HTR-8/SVneo (cell line): ENCODE measurements at regions not wholly inside any gene's neighbourhood (a gene's known extent, or its start where the extent isn't known, plus 50 kb on each side); places are given as distances from the start of the nearest gene placed in this dataset.
"Not testable (repeated sequence)": the region's sequence is repeated elsewhere in the genome, so short reads cannot be mapped to it uniquely, and the experiment has no call there.

Experiments
- DNase-seq: peaks from one replicate; pipeline ENCODE4 v3.0.0; 2011; ENCODE audit warnings: low spot score, mixed read lengths; ENCODE audit not compliant: insufficient read length
- FAIRE-seq: peaks from 2 replicates; lab custom pipeline; 2011; peaks lifted over from hg19 to GRCh38; lab: Jason Lieb, UNC

DNA sequence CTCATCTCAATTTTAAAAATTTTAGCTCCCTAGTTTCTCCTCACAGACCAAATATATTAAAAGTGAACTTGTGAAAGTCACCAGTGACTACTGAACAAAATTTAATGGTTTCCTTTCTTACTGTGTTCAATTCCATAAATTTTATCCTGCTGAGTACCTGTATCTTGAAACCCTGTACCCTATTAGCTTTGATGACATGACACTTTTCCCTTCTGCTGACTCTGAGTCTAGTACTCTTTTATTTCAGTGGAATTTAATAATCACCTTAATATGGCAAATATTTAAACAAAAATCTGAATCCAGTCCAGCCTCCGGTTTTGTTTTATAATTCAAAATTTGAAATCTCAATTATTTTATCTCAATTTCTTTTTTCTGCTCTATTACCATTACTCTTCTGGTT lies 203.1 kb upstream of the NUDT6 start:
- no peak for FAIRE-seq
- DNase-seq, result no peak

DNA sequence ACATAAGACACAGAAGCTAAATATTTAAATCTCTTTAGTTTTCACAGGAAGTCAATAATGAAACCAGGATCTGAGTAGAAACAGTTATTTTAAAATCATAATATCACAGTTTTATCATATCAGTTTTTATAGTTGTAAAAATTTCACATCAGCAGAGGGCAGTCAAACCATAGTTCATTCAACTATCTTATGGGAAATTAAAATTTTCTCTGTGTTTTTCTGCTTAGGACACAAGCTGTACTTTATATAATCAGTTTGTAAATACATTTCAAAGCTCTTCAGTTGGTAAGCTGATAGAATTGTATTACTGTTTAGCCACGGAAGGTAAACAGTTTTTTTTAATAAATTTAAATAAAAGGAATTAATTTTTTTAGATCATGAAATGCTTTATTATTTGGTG lies 204.8 kb upstream of the NUDT6 start:
- peak; percentile 12 for DNase-seq
- FAIRE-seq, result no peak

DNA sequence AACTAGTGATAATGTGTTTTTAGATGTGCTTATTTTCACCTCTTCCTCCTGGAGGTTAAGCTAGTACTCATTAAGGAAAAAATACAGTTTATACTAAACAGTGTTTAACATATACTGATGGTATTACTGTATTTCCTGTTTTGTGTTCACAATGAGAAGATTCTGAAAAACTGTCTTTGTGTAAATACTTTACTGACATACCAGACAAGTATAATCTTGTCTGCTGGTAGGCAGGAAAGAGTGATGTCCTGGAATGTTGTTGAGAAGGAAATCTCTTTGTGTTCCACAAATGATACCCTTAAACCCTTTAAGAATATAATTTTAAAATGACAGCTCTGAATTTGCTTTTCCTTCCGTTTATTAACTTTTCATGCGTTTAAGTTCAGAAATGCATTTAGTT lies 205.5 kb upstream of the NUDT6 start:
- DNase-seq (peak; percentile 55), FAIRE-seq (no peak)

DNA sequence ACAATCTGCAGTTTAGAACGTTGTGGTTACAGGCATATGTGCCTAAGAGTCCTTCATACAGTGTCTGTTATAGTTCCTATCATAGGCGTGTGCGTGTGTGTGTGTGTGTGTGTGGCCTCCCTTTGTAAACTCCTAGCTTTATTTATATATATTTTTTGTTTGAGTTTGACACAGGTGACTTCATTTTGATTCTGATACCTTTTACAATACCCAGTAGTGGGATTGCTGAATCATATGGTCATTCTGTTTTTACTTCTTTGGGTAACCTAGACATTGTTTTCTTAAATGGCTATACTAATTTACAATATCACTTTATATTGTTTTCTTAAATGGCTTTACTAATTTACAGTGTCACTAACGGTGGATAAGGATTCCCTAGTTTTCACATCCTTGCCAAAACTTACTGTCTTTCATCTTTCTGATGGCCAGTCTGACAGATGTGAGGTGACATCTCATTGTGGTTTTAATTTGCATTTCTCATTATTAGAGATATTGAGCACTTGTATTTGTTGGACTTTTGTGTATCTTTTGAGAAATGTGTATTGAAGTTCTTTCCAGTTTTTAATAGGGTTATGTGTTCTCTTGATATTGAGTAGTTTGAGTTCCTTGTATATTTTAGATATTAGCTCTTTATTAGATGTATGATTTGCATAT lies 211.1 kb upstream of the NUDT6 start:
- FAIRE-seq (no peak), DNase-seq (no peak)

DNA sequence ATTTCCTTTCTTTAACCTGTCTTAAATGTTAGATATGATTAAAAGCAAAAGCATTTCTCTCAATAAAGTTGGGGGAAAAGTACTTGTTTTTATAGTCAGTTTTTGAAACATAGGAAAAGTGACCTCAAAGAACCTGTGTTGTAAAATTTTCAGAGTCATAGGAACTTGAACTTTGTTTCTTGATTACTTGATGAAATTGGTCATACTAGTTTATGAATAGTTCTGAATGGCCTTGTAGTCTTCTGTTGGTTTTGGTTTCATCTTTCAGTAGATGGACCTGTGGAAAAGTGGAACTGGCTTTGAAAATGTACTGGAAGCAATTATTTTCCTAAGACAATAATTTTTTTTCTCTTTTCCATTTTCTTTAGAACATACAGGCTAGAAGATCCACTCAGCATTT lies 222.2 kb upstream of the NUDT6 start:
- FAIRE-seq (no peak), DNase-seq (no peak)

DNA sequence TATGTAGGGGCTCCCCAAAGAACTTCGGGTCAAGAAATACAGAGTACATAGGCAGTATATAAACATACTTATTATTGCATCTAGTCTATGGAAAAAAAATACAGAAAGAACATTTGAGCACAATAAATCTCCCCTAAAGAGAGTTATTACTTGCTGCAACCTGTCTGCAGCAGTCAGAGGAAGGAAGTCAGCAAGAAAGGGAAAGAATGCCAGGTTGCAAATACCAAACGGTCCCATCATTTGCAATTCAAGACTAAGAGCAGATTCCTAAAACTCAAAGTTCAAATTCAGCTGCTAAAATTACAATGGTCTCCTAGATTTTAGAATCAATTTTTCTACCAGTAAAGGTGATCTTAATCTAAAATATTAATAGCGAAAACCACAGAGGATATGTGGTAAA lies 236.2 kb upstream of the NUDT6 start:
- DNase-seq (no peak), FAIRE-seq (no peak)

DNA sequence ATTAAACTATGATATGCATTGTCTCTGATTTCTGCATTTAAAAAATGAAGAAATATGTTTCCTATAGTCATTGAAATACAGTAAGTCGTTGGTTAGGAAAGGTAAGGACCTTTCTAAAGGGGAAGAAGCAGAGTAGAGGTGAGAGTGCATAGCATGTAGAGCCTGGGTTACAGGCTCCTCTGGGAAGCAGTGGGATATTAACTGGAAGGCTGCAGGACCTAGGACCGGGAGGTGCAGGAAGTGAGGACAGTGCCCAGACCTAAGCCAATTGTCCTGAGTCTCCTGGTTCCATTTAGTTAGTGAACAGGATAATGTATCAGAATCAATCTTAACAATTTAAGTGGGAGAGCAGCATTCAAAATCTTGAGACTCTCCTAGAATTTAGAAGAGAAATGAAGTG lies 237.1 kb upstream of the NUDT6 start:
- FAIRE-seq (no peak), DNase-seq (no peak)

DNA sequence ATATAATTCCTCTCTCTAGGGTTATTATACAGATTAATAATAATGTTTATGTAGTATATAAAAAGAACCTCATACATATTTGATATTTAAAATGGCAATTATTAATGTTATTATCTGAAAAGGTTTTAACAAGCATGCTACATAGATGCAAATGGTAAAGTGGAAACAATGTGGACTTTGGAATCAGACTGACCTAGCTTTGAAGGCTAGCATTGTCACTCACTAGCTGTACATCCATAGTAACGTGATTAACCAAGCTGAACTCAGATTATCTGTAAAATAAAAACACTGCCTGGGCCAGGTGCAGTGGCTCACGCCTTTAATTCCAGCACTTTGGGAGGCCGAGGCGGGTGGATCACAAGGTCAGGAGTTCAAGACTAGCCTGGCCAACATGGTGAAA lies 233.7 kb upstream of the SPRY1 start:
- DNase-seq, result no peak
- no peak for FAIRE-seq

DNA sequence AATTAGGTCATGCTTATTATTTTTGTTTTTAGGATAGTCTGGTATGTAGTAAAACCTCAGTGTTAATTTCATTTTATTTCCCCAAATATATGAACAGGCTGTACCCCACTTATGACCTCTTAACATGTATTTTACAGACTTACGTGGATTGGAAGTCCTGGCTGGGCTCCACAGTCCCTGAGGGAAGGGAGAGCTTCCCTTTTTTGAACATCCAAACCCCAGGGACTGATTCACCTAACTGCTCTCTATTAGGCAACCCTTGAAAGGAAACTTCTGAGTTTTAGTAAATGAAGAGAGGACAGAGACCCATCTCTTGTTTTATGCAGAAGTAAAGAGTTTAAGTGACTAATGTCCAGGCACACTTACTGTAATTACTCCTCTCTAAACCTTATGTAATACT lies 233.1 kb upstream of the SPRY1 start:
- DNase-seq (no peak), FAIRE-seq (no peak)

DNA sequence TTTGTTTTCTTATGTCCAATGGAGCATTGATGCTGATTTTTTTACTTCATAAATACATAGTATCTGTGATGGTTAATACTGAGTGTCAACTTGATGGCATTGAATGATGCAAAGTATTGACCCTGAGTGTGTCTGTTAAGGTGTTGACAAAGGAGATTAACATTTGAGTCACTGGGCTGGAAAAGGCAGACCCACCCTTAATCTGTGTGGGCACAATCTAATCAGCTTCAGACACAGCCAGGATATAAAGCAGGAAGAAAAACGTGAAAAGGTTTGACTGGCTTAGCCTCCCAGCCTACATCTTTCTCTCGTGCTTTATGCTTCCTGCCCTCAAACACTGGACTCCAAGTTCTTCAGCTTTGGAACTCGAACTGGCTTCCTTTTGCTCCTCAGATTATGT lies 230.6 kb upstream of the SPRY1 start:
- DNase-seq (no peak), FAIRE-seq (peak; percentile 28)

DNA sequence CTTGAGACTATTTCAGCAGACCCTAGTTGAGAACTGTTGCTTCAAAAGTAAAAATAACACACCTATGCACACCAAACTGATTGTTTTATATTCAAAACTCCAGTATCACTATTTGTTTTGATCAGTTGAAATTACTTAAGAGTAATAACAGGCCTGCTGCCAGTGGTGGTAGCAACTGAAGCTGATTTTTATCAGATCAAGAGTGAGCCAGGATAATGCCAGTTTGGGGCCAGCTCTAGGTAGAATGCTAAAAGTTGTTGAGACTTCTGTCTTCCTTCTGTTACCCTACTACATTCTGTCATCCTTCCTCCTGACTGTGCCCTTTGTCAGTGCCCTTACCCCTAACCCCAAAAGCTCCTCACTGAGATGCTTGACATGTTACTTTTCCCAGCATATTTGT lies 228.7 kb upstream of the SPRY1 start:
- DNase-seq, result no peak
- FAIRE-seq, result no peak

DNA sequence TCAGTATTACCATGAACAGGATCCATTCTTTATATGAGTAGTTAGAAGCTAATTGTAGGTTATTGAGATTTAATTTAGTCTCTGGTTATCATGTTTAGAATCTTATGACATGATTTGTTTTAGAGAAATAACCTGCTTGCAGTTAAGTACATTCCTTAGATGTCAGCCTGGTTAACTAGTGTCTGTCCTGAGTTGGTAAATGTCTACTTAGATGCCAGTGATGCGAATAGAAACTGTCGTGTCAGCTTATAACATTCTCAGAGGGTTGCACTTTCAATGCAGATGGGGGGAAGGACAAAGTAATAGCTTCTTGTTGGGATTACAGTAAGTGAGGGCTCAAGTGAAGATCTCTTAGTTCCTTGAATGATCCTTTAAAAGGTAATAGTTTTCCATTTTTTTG lies 227.8 kb upstream of the SPRY1 start:
- no peak for FAIRE-seq

DNA sequence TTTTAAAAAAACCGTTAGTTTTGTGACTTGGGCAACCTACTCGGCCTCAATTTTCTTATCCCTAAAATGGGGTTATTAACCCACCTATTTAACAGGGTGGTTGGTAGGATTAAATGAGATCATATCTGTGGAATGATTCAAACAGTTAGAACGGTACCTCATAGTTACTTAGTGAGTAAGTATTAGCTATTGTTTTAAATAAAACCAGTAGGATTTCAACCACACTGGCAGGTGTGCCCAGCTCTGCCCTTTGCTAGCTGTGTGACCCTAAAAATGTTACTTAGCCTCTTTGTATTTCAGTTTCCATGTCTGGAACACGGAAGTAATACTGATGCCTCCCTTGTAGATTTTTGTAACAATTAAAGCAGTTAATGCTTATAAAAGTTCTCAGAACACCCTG lies 225.8 kb upstream of the SPRY1 start:
- no peak for DNase-seq
- no peak for FAIRE-seq

More for the DNA sequence above, 227.8 kb upstream of the SPRY1 start:
- no peak for DNase-seq

DNA sequence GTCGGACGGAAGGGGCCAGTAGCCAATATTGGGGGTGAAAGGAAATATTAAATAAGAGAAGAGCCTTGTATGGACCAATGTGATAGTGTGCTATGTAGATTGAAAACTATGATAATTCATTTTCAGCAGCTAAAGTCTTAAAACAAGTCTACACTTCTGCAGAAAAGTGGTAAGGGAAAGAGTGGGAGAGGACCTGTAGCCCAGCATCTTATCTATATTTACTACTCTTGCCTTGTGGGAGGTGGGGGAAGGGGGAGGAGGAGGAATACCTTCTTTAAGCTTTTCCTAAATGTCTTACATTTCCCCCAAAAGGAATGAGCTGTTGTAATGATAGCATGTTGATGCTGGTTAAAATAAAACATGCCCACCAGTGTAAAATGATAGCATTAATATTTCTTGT lies 220.0 kb upstream of the SPRY1 start:
- no peak for FAIRE-seq
- DNase-seq, result no peak

DNA sequence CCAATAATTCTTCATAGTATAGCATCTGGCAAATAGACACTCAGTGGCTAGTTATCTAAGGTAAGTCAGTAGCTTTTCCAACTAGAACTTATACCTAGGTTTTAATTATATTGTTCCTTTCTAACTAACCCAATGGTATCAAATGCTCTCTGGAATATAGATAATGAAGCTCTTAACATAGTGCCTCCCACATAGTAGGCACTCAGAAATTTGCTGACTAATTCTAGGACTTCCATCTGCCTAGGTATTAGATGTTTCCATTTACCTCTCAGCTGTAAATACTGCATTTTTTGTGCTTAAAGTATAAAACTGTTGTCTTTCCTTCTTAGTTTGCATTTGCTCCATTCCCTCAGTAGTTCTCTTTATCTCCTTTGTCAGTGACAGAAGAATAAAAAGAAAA lies 214.3 kb upstream of the SPRY1 start:
- DNase-seq (no peak), FAIRE-seq (no peak)

DNA sequence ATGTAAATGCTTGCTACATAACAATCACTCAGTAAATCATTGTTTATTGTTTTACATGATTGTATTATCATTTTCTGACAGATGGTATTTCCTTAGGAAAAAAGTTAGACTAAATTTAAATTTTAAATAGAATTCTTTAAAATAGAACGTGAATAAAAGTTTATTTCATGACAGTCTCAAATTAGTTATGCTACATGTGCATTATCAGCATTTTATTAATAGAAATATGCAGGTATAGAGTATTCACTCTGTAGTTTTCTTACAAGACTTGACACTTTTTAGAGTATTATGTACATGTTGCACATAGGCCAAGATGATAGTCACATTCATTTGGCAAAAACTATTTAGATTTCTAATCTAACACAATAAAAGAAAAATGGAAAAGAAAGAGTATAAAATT lies 213.3 kb upstream of the SPRY1 start:
- no peak for DNase-seq
- FAIRE-seq, result no peak

DNA sequence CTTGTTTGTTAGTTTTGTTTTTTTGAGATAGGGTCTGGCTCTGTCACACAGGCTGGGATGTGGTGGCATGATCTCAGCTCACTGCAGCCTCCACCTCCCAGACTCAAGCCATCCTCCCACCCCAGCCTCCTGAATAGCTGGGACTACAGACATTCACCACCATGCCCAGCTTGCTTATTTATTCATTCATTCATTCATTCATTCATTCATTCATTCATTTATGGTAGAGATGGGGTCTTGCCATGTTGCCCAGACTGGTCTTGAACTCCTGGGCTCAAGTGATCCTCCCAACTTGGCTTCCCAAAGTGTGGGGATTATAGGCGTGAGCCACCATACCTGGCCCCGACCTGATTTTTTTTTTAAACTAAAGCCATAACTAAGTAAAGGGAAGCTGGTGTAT lies 212.8 kb upstream of the SPRY1 start:
- FAIRE-seq, DNase-seq: not testable (repeated sequence)

DNA sequence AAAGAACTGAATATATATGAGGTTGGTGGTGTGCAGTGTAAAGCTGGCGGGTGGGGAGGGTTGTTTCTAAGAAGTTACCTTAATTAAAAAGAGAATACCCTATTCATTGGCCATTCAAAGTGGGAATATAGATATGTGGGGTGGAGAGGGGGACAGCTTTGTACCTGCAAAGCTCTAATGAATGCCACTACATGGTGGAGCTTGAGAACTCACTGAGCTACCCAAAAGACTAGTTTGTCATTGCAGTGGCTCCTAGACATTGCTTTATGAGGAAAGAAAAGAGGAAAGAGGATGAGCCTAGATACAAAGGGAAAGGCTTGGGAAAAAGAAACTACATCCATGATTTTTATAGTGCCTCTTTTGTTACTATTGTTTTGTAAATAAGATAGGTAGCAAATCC lies 209.9 kb upstream of the SPRY1 start:
- DNase-seq, result no peak
- FAIRE-seq, result no peak

DNA sequence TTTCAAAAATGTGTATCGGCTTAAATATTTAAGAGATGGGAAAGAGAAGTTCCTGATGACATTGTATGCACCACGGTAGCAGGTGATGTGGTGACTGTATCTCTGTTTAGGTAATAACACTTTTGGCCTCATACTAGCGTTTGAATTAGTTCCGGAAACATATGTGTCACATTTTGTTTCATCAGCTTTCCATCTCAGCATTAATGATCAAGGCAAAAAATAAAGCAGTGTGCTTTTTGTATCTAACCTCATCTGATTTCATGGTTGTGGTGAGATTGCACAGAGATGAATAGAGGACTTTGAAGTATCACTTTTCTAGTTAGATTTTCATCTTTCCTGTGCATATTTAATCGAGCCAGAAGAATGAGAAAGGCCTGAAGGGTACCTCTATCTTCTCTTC lies 206.4 kb upstream of the SPRY1 start:
- DNase-seq (no peak), FAIRE-seq (no peak)

DNA sequence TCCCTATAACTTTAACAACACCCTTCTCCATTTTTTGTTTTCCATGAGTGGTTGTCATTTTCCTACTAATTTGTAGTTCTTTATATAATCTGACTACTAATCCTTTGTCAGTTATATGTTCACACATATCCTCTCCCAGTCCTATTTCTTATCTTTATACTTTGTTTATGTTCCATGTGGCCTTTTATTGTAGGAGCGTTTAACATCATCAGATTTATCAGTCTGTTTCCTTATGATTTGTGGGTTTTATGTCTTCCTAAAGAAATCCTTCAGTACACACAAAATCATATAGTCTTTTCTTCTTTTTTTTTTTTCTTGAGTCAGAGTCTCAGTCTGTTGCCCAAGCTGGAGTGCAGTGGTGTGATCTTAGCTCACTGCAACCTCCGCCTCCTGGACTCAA lies 204.9 kb upstream of the SPRY1 start:
- no peak for FAIRE-seq
- no peak for DNase-seq

DNA sequence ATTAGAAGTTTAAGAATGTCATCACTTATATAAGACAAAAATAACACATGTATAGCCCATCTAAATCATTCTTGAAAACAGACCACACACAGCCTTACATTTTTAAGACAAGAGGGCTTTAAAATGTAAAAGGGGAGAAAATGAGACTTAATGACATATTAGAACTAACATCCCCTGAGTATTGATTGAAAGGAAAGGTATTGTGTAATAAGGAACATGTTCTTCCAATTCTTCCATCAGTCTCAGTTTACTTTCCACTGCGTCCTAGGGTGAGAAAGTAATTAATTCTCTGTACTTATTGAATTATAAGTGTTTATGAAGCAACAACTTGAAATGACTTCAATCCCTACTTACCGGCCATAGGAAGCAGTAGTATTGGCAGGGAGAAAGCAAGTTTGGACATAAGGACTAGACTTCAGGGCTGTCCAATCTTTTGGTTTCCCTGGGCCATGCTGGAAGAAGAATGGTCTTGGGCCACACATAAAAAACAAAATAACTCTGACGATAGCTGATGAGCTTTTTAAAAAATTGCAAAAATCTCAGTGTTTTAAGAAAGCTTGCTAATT lies 202.7 kb upstream of the SPRY1 start:
- FAIRE-seq (no peak), DNase-seq (no peak)

DNA sequence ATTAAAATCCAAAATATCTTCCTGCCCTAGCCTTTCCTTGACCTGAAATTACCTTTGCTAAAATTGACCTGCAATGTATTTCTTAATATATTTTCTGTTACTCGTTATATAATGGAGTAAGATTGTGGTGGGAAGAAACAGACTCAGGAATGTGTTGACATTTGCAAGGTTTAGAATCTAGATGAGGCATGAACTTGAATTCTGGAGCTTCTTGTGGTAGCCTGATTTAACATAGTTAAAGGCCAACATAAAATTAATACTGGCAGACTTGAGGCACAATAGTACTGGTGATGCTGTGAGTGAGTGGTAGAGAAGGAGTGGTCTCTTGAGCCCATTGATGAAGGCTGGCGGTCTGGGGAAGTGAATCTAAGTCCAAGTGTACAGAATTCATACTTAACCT lies 197.9 kb upstream of the SPRY1 start:
- no peak for FAIRE-seq

More for the DNA sequence above, 197.9 kb upstream of the SPRY1 start:
- no peak for DNase-seq
